Endothelial cell of umbilical vein (primary cell): ENCODE measurements at regions not wholly inside any gene's neighbourhood (a gene's known extent, or its start where the extent isn't known, plus 50 kb on each side); places are given as distances from the start of the nearest gene placed in this dataset.

Experiments used
- BruUV-seq: library from RNA; stranded (reverse); fragments of 400-500 nt; replicated peaks from 2 replicates; lab custom pipeline; 2021; lab: Mats Ljungman, UMichigan
- CTCF ChIA-PET: fragments of 300-600, 350-600 bp; sonication (Branson Sonifier 250); formaldehyde crosslinking; loops from one replicate; lab custom pipeline; 2021; ENCODE audit warnings: antibody characterized with exemption, inconsistent platforms; lab: Charles Lee
- POLR2A ChIA-PET: fragments of 300-600, 350-600 bp; sonication (Branson Sonifier 250); formaldehyde crosslinking; loops from one replicate; lab custom pipeline; 2021; ENCODE audit warnings: antibody characterized with exemption, inconsistent platforms; lab: Charles Lee
- DNase-seq: peaks from one replicate; pipeline ENCODE4 v3.0.0-alpha.2; 2011; ENCODE audit warnings: low read depth, low spot score
- FAIRE-seq: peaks from 2 replicates; lab custom pipeline; 2011; peaks lifted over from hg19 to GRCh38; lab: Jason Lieb, UNC
- H2AFZ ChIP-seq: 2 replicates; pipeline ENCODE4 v1.6.0; 2012; ENCODE audit warnings: low read depth, low read length, control low read depth, inconsistent platforms
- H3K27ac ChIP-seq: 2 replicates; pipeline ENCODE4 v1.5.1; 2011; ENCODE audit warnings: low read depth, mild to moderate bottlenecking, control low read depth, low read length, moderate library complexity; ENCODE audit not compliant: insufficient read depth
- H3K27me3 ChIP-seq, 2 experiments: 2 replicates each; pipeline versions ENCODE4 v1.6.0 to v1.6.1; 2011; ENCODE audit warnings: low read length in 2 of 2, mixed read lengths in 1 of 2; ENCODE audit not compliant: control insufficient read depth in 2 of 2, insufficient read depth in 2 of 2
- H3K36me3 ChIP-seq, 2 experiments: 2 replicates in 1 of 2; 3 replicates in 1 of 2; pipeline ENCODE4 v1.5.1; 2011; ENCODE audit warnings: low read length in 2 of 2, mild to moderate bottlenecking in 1 of 2, moderate library complexity in 1 of 2; ENCODE audit not compliant: control insufficient read depth in 2 of 2, insufficient read depth in 2 of 2; ENCODE audit errors: extremely low read depth in 1 of 2
- H3K4me1 ChIP-seq: 3 replicates; pipeline ENCODE4 v1.5.1; 2011; ENCODE audit warnings: mild to moderate bottlenecking, low read length; ENCODE audit not compliant: control insufficient read depth, insufficient read depth; ENCODE audit errors: extremely low read depth
- H3K4me2 ChIP-seq: 2 replicates; pipeline ENCODE4 v1.6.1; 2011; ENCODE audit warnings: low read length, control low read depth, mixed read lengths; ENCODE audit not compliant: insufficient read depth
- H3K4me3 ChIP-seq, 3 experiments: fragments of 200-600 bp in 1 of 3; sonication (generic), shearing (Covaris generic) in 1 of 3; replicated peaks in 1 of 3; 2 replicates each; pipeline ENCODE4 v1.5.1; 2011 to 2016; ENCODE audit warnings: control low read depth in 3 of 3, low read length in 3 of 3, mild to moderate bottlenecking in 2 of 3, inconsistent platforms in 1 of 3, low read depth in 1 of 3, moderate library complexity in 1 of 3; ENCODE audit not compliant: insufficient read depth in 1 of 3
- H3K79me2 ChIP-seq: 2 replicates; pipeline ENCODE4 v1.6.0; 2012; ENCODE audit warnings: low read length, inconsistent platforms; ENCODE audit not compliant: control insufficient read depth, insufficient read depth
- H3K9ac ChIP-seq: replicated peaks from 2 replicates; pipeline ENCODE3; 2011; ENCODE audit warnings: low read length, control low read depth; ENCODE audit not compliant: insufficient read depth; ENCODE audit errors: extremely low read depth
- H3K9me1 ChIP-seq: replicated peaks from 3 replicates; pipeline ENCODE4 v1.6.0; 2011; ENCODE audit warnings: mild to moderate bottlenecking, low read length; ENCODE audit not compliant: control insufficient read depth, insufficient read depth; ENCODE audit errors: extremely low read depth
- H3K9me3 ChIP-seq: replicated peaks from 2 replicates; pipeline ENCODE4 v1.5.1; 2012; ENCODE audit warnings: low read length, inconsistent platforms; ENCODE audit not compliant: control insufficient read depth, insufficient read depth
- H4K20me1 ChIP-seq: replicated peaks from 2 replicates; pipeline ENCODE3; 2011; ENCODE audit warnings: mild to moderate bottlenecking, low read length; ENCODE audit not compliant: control insufficient read depth, insufficient read depth; ENCODE audit errors: extremely low read depth
- EZH2 ChIP-seq: IDR thresholded peaks from 2 replicates; pipeline ENCODE4 v1.6.1; 2012; ENCODE audit warnings: borderline replicate concordance, low read depth, mild to moderate bottlenecking, moderate library complexity, low read length, inconsistent platforms; ENCODE audit not compliant: severe bottlenecking
- FOS ChIP-seq: IDR thresholded peaks from 2 replicates; pipeline ENCODE4 v1.6.1; 2011; ENCODE audit warnings: mild to moderate bottlenecking, low read length, moderate library complexity, borderline replicate concordance; ENCODE audit not compliant: insufficient read depth
- GATA2 ChIP-seq: IDR thresholded peaks from 2 replicates; pipeline ENCODE4 v1.7.0; 2011; ENCODE audit warnings: low read depth, mild to moderate bottlenecking, moderate library complexity, mixed read lengths, low read length; ENCODE audit not compliant: insufficient read length, insufficient read depth
- JUN ChIP-seq: IDR thresholded peaks from 2 replicates; pipeline ENCODE4 v1.6.1; 2011; ENCODE audit warnings: borderline replicate concordance, low read depth; ENCODE audit not compliant: insufficient read length, insufficient read depth
- MAX ChIP-seq: IDR thresholded peaks from 2 replicates; pipeline ENCODE4 v1.6.1; 2011; ENCODE audit not compliant: insufficient read depth, insufficient read length
- MYC ChIP-seq: IDR thresholded peaks from one replicate; pipeline ENCODE4 v1.6.1; 2011; ENCODE audit warnings: mild to moderate bottlenecking, low read depth, low read length
- POLR2A ChIP-seq: IDR thresholded peaks from 2 replicates; pipeline ENCODE4 v1.6.1; 2012; ENCODE audit warnings: low read depth, mild to moderate bottlenecking, control low read depth, low read length
- POLR2AphosphoS5 ChIP-seq: IDR thresholded peaks from 2 replicates; pipeline ENCODE4 v1.6.1; 2012; ENCODE audit warnings: low read depth, mild to moderate bottlenecking, control low read depth, low read length, moderate library complexity; ENCODE audit not compliant: insufficient read depth
- dilution Hi-C: fragments of 300-500 bp; cut with MboI; formaldehyde crosslinking; loops from one replicate; pipeline ENCODE4 v1.15.0; 2019; ENCODE audit warnings: low sequenced_read_pairs; ENCODE audit not compliant: extremely low pct_ligation_motif_present
- intact Hi-C: fragments of 100-400 bp; cut with micrococcal nuclease; formaldehyde crosslinking; loops from one replicate; pipeline ENCODE4 v1.10.0; 2022
- TF ChIP-seq, protein P1 (sequence below), 2 donors: IDR thresholded peaks; 1 replicate in 1 of 2; 2 replicates in 1 of 2; pipeline ENCODE4 v1.5.1; 2011; ENCODE audit warnings: low read length in 2 of 2, mild to moderate bottlenecking in 2 of 2, moderate library complexity in 2 of 2, control low read depth in 1 of 2, inconsistent platforms in 1 of 2, low read depth in 1 of 2; ENCODE audit not compliant: insufficient read depth in 1 of 2; ENCODE audit errors: extremely low read depth in 1 of 2

GRCh38 chr6:155582016-155582991, 126.7 kb upstream of the NOX3 start:
- Histone ChIP-seq H3K36me3 (no peaks in the 10 kb centered on the region), H3K27ac (no peak overlapping the region), H3K4me3 (no peak overlapping the region), H3K27me3 (no peaks in the 10 kb centered on the region), H3K4me2 (no peak overlapping the region), H3K9ac (no peak overlapping the region), H3K4me1 (no peaks in the 10 kb centered on the region), H2AFZ (no peak overlapping the region), H3K9me3 (no peaks in the 10 kb centered on the region), H3K79me2 (no peaks in the 10 kb centered on the region), H4K20me1 (no peaks in the 10 kb centered on the region), H3K9me1 (no peaks in the 10 kb centered on the region)
- BruUV-seq: no TSS peak
- FAIRE-seq (no peak), DNase-seq (no peak)
- POLR2A ChIA-PET: no interaction called here
- intact Hi-C loops: no loop called here
- CTCF ChIA-PET: no interaction called here
- dilution Hi-C loops: no loop called here
- TF ChIP-seq POLR2AphosphoS5 (no peak), GATA2 (no peak), FOS (no peak), EZH2 (no peak), MYC (no peak), JUN (no peak), MAX (no peak), POLR2A (no peak)
- TF ChIP-seq, protein P1, sequence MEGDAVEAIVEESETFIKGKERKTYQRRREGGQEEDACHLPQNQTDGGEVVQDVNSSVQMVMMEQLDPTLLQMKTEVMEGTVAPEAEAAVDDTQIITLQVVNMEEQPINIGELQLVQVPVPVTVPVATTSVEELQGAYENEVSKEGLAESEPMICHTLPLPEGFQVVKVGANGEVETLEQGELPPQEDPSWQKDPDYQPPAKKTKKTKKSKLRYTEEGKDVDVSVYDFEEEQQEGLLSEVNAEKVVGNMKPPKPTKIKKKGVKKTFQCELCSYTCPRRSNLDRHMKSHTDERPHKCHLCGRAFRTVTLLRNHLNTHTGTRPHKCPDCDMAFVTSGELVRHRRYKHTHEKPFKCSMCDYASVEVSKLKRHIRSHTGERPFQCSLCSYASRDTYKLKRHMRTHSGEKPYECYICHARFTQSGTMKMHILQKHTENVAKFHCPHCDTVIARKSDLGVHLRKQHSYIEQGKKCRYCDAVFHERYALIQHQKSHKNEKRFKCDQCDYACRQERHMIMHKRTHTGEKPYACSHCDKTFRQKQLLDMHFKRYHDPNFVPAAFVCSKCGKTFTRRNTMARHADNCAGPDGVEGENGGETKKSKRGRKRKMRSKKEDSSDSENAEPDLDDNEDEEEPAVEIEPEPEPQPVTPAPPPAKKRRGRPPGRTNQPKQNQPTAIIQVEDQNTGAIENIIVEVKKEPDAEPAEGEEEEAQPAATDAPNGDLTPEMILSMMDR (IDR thresholded peaks at IDR 0.05; ENCODE audit: extremely low read depth in 1 of 2, insufficient read depth in 1 of 2, low read depth in 1 of 2, low read length in 2 of 2): no peak
